ENCODE measurements at regions not wholly inside any gene's neighbourhood (a gene's known extent, or its start where the extent isn't known, plus 50 kb on each side); places are given as distances from the start of the nearest gene placed in this dataset.

GRCh38 chr10:10878963-10879362 lies 138.7 kb upstream of the CELF2 start:
- Histone ChIP-seq H3K9me3 (ENCODE audit: severe bottlenecking) (no peaks in the 10 kb centered on the region), H3K4me1 (ENCODE audit: insufficient read depth, poor library complexity, severe bottlenecking) (no peaks in the 10 kb centered on the region), H3K36me3 (ENCODE audit: low read depth) (no peaks in the 10 kb centered on the region), H3K27me3 (ENCODE audit: insufficient read depth, poor library complexity, severe bottlenecking) (no peaks in the 10 kb centered on the region), H3K27ac (ENCODE audit: poor library complexity, severe bottlenecking) (no peak overlapping the region), H3K4me3 (ENCODE audit: severe bottlenecking) (no peak overlapping the region)
- no peak for ATAC-seq (ENCODE audit: low read depth)
- TF ChIP-seq CTCF (IDR thresholded peaks at IDR 0.05; ENCODE audit: poor library complexity, severe bottlenecking) = no peak
- no peak for DNase-seq (ENCODE audit: low spot score)

DNA sequence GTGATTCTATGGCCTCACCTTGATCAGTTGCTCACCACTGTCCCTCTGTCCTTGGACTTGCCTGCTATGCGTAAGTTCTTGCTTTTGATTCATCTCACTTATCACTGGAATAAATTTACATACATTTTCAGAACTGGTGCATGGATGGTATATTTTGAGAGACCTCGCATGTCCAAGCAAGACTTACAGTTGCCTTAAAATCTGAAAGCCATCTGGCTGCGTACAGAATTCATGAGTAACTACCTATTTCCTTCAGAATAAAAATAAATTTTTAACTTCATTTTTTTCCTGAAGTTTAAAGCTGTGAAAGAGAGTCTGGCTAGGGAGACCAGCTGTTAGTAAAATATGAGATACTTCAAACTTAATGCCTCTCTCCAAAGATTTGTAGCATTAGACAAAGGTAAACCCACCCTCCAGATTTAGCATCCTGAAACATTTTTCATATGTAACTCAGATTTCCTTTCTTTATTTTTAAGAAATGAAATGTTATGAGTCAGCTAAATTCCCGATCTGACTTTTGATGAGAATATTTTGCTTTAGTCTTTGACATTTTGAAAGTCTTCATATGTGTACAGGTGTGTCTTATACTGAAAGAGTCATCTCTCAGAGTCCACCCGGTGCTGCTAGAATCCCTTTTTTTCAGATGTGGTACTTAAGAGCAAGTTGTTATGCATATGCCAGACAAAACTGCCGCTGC lies 136.4 kb upstream of the CELF2 start:
- DNase-seq (ENCODE audit: low spot score) = no peak
- no peaks in the 10 kb centered on the region for H3K4me1 ChIP-seq (ENCODE audit: insufficient read depth, poor library complexity, severe bottlenecking)
- no peak for TF ChIP-seq CTCF (IDR thresholded peaks at IDR 0.05; ENCODE audit: poor library complexity, severe bottlenecking)

DNA sequence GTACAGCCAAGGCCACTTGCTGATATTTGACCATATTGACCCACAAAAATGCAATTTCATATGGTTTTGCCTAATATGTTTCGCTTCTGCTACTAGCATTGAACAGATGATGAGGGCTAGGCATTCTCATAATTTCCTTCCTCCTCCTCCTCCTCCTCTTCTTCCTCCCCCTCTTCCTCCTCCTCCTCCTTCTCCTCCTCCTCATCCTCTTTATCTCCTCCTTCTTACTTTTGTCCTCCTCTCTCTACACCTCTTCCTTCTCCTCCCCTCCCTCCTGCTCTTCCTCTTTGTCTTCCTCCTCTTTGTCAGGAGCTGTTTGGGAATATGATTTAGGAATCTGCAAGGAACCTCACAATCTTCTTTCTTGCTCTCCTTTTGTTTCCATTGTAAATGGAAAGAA lies 133.9 kb upstream of the CELF2 start:
- no peaks in the 10 kb centered on the region for H3K36me3 ChIP-seq (ENCODE audit: low read depth)
- ATAC-seq (ENCODE audit: low read depth) (no peak), DNase-seq (ENCODE audit: low spot score) (no peak)
- no peak overlapping the region for H3K27ac ChIP-seq (ENCODE audit: poor library complexity, severe bottlenecking)
- no peaks in the 10 kb centered on the region for H3K9me3 ChIP-seq (ENCODE audit: severe bottlenecking)
- no peaks in the 10 kb centered on the region for H3K27me3 ChIP-seq (ENCODE audit: insufficient read depth, poor library complexity, severe bottlenecking)
- no peaks in the 10 kb centered on the region for H3K4me1 ChIP-seq (ENCODE audit: insufficient read depth, poor library complexity, severe bottlenecking)
- TF ChIP-seq CTCF (IDR thresholded peaks at IDR 0.05; ENCODE audit: poor library complexity, severe bottlenecking) = no peak
- H3K4me3 ChIP-seq (ENCODE audit: severe bottlenecking) = no peak overlapping the region

More for the DNA sequence above, 136.4 kb upstream of the CELF2 start:
- Histone ChIP-seq H3K4me3 (ENCODE audit: severe bottlenecking) (no peak overlapping the region), H3K36me3 (ENCODE audit: low read depth) (no peaks in the 10 kb centered on the region), H3K9me3 (ENCODE audit: severe bottlenecking) (no peaks in the 10 kb centered on the region), H3K27ac (ENCODE audit: poor library complexity, severe bottlenecking) (no peak overlapping the region), H3K27me3 (ENCODE audit: insufficient read depth, poor library complexity, severe bottlenecking) (no peaks in the 10 kb centered on the region)
- ATAC-seq (ENCODE audit: low read depth) = no peak

- Histone ChIP-seq H3K4me1 (ENCODE audit: insufficient read depth, poor library complexity, severe bottlenecking) (peaks cover 4% of the 10 kb centered on the region), H3K4me3 (ENCODE audit: severe bottlenecking) (no peak overlapping the region), H3K9me3 (ENCODE audit: severe bottlenecking) (no peaks in the 10 kb centered on the region), H3K36me3 (ENCODE audit: low read depth) (no peaks in the 10 kb centered on the region), H3K27ac (ENCODE audit: poor library complexity, severe bottlenecking) (no peak overlapping the region), H3K27me3 (ENCODE audit: insufficient read depth, poor library complexity, severe bottlenecking) (no peaks in the 10 kb centered on the region)
- DNase-seq (ENCODE audit: low spot score) (no peak), ATAC-seq (ENCODE audit: low read depth) (no peak)
- no peak for TF ChIP-seq CTCF (IDR thresholded peaks at IDR 0.05; ENCODE audit: poor library complexity, severe bottlenecking)
Measured at GRCh38 chr10:10886861-10887531, 130.7 kb upstream of the CELF2 start.

All from RWPE2 (cell line).